Natural killer cell (primary cell): ENCODE measurements at regions not wholly inside any gene's neighbourhood (a gene's known extent, or its start where the extent isn't known, plus 50 kb on each side); places are given as distances from the start of the nearest gene placed in this dataset.
A peak's percentile ranks its signal among the peaks of the same experiment; 100 is the strongest.

Source experiments
- ATAC-seq, 3 donors: fragments of 150-1000 bp in 2 of 3; fragments of 200-7000 bp in 1 of 3; cut with Tn5 transposase; 1 replicate in 1 of 3; 2 replicates in 2 of 3; pipeline ENCODE4 v1.10.0; 2021; ENCODE audit warnings: mild to moderate bottlenecking in 2 of 3, moderate library complexity in 2 of 3
- DNase-seq, 2 donors: peaks; one replicate each; pipeline versions ENCODE4 v3.0.0 to v3.0.0-alpha.2; 2013 to 2021; ENCODE audit warnings: mixed read lengths in 1 of 2
- H3K27ac ChIP-seq: one replicate; pipeline ENCODE4 v1.5.1; 2013; ENCODE audit warnings: mild to moderate bottlenecking, low read length
- H3K27me3 ChIP-seq: one replicate; pipeline ENCODE4 v1.6.1; 2013; ENCODE audit warnings: low read length; ENCODE audit not compliant: control insufficient read depth, insufficient read depth
- H3K36me3 ChIP-seq: one replicate; pipeline ENCODE4 v1.6.1; 2013; ENCODE audit warnings: low read length; ENCODE audit not compliant: control insufficient read depth, insufficient read depth
- H3K4me1 ChIP-seq: one replicate; pipeline ENCODE4 v1.6.1; 2013; ENCODE audit warnings: low read length; ENCODE audit not compliant: control insufficient read depth, insufficient read depth
- H3K4me3 ChIP-seq: one replicate; pipeline ENCODE4 v1.5.1; 2013; ENCODE audit warnings: low read length
- H3K9me3 ChIP-seq: one replicate; pipeline ENCODE4 v1.6.1; 2013; ENCODE audit warnings: low read length; ENCODE audit not compliant: control insufficient read depth, insufficient read depth
- H3K27ac Mint-ChIP-seq, 2 donors: one replicate each; pipeline ENCODE4 v1.8.0; 2022; ENCODE audit warnings: mild to moderate bottlenecking in 2 of 2, mixed read lengths in 2 of 2, moderate library complexity in 1 of 2
- H3K27me3 Mint-ChIP-seq, 2 donors: one replicate each; pipeline ENCODE4 v1.8.0; 2022; ENCODE audit warnings: low read depth in 2 of 2, mixed read lengths in 2 of 2
- H3K36me3 Mint-ChIP-seq: one replicate; pipeline ENCODE4 v1.8.0; 2022; ENCODE audit warnings: mixed read lengths
- H3K4me1 Mint-ChIP-seq, 2 donors: one replicate each; pipeline ENCODE4 v1.8.0; 2022; ENCODE audit warnings: mixed read lengths in 2 of 2
- H3K4me3 Mint-ChIP-seq: one replicate; pipeline ENCODE4 v1.8.0; 2022; ENCODE audit warnings: mild to moderate bottlenecking, moderate library complexity, mixed read lengths
- H3K9me3 Mint-ChIP-seq, 2 donors: one replicate each; pipeline ENCODE4 v1.8.0; 2022; ENCODE audit warnings: mixed read lengths in 2 of 2
- WGBS: methylation state at CpG from one replicate; pipeline ENCODE4 v1.1.7; 2013; ENCODE audit warnings: missing lambda C conversion rate; ENCODE audit not compliant: insufficient coverage; 5-methylcytosine and 5-hydroxymethylcytosine counted together
- intact Hi-C: fragments of 100-400 bp; cut with micrococcal nuclease; formaldehyde crosslinking; loops from one replicate; pipeline ENCODE4 v1.14.2; 2022
- TF ChIP-seq, protein P1 (sequence below): fragments of 200-600 bp; IDR thresholded peaks from one replicate; pipeline ENCODE4 v1.8.0; 2022; ENCODE audit warnings: antibody characterized with exemption

DNA sequence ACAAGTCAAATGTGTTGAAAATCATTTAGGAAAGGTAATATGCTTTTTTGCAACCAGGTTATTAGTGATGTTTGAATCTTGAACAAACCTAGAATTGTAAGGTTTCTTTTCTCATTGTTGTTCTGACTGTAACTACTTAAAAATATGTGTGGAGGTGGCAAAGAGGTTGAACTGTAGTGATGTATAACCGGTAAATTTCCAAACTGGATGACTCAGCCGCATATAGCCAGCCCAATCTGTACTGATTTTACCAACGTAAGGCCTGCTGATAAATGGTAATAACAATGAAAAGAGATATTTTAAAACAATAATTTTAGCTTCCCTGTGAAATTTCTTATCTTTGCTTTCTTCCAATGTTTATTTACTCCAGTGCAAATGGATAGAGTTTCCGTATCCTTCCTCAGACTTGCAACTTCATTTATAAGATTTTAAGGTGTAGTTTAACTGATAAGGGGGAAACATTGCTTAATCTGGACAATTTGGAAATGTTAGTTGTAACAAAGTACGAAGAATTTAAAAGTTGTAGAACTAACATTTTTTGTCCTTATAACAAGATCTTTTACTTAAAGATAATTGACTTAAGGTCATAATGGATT is 1170.4 kb upstream of the ZEB2 start:
- intact Hi-C loops, result no loop called here

DNA sequence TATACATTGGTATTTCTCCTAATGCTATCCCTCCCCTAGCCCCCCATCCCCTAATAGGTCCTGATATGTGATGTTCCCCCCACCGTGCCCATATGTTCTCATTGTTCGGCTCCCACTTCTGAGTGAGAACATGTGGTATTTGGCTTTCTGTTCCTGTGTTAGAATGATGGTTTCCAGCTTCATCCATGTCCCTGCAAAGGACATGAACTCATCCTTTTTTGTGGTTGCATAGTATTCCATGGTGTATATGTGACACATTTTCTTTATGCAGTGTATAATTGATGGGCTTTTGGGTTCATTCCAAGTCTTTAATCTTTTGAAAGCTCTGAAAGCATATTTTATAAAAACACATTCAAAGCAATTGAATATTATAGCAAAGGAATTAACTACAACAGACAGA is 1169.4 kb upstream of the ZEB2 start:
- H3K4me1 Mint-ChIP-seq, result peaks cover 0 to 5% of the 10 kb centered on the region in 2 donors
- TF ChIP-seq, protein P1, sequence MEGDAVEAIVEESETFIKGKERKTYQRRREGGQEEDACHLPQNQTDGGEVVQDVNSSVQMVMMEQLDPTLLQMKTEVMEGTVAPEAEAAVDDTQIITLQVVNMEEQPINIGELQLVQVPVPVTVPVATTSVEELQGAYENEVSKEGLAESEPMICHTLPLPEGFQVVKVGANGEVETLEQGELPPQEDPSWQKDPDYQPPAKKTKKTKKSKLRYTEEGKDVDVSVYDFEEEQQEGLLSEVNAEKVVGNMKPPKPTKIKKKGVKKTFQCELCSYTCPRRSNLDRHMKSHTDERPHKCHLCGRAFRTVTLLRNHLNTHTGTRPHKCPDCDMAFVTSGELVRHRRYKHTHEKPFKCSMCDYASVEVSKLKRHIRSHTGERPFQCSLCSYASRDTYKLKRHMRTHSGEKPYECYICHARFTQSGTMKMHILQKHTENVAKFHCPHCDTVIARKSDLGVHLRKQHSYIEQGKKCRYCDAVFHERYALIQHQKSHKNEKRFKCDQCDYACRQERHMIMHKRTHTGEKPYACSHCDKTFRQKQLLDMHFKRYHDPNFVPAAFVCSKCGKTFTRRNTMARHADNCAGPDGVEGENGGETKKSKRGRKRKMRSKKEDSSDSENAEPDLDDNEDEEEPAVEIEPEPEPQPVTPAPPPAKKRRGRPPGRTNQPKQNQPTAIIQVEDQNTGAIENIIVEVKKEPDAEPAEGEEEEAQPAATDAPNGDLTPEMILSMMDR, result no peak
- no peak overlapping the region for H3K27ac ChIP-seq
- no peaks in the 10 kb centered on the region for H3K9me3 Mint-ChIP-seq
- H3K9me3 ChIP-seq, result no peaks in the 10 kb centered on the region
- no peaks in the 10 kb centered on the region for H3K27me3 ChIP-seq
- H3K36me3 ChIP-seq, result no peaks in the 10 kb centered on the region
- ATAC-seq (no peak), DNase-seq (no peak)
- intact Hi-C loops, result no loop called here
- no peak overlapping the region for H3K4me3 Mint-ChIP-seq
- 89% methylated on average over 2 of the region's 2 CpGs for WGBS
- no peaks in the 10 kb centered on the region for H3K36me3 Mint-ChIP-seq
- H3K4me3 ChIP-seq, result no peak overlapping the region
- no peaks in the 10 kb centered on the region for H3K4me1 ChIP-seq
- no peaks in the 10 kb centered on the region for H3K27me3 Mint-ChIP-seq
- no peak overlapping the region for H3K27ac Mint-ChIP-seq

More for the DNA sequence above, 1170.4 kb upstream of the ZEB2 start:
- ATAC-seq (no peak), DNase-seq (no peak)
- Histone ChIP-seq H3K36me3 (no peaks in the 10 kb centered on the region), H3K4me3 (no peak overlapping the region), H3K27me3 (no peaks in the 10 kb centered on the region), H3K27ac (no peak overlapping the region), H3K9me3 (no peaks in the 10 kb centered on the region), H3K4me1 (no peaks in the 10 kb centered on the region)
- no peak overlapping the region for H3K4me3 Mint-ChIP-seq
- H3K27me3 Mint-ChIP-seq, result no peaks in the 10 kb centered on the region
- H3K27ac Mint-ChIP-seq, result no peak overlapping the region
- H3K4me1 Mint-ChIP-seq, result peaks cover 0 to 5% of the 10 kb centered on the region in 2 donors
- 80% methylated on average over 3 of the region's 5 CpGs for whole genome bisulfite sequencing
- H3K9me3 Mint-ChIP-seq, result no peaks in the 10 kb centered on the region
- no peaks in the 10 kb centered on the region for H3K36me3 Mint-ChIP-seq
- TF ChIP-seq, protein P1, result no peak

DNA sequence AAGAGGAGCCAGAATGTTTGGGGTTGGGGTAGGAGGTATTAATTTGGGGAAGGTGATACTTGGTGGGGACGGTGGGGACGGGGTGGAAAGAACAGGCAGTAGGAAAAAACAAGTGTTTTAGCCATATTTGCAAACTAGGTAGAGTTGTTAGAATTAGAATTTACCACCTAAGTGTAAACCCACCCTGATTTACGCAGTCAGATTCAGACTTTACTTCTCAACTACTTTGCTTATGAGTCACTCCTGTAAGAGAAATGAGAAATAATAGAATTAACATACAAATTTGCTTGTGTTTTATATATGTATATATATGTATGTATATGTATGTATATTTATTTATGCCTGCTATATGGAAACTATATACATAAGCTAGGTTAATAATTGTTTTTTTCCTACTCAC is 1168.2 kb upstream of the ZEB2 start:
- Histone ChIP-seq H3K27ac (no peak overlapping the region), H3K4me1 (no peaks in the 10 kb centered on the region), H3K36me3 (no peaks in the 10 kb centered on the region), H3K9me3 (no peaks in the 10 kb centered on the region), H3K27me3 (no peaks in the 10 kb centered on the region), H3K4me3 (no peak overlapping the region)
- H3K36me3 Mint-ChIP-seq, result no peaks in the 10 kb centered on the region
- no peaks in the 10 kb centered on the region for H3K9me3 Mint-ChIP-seq
- TF ChIP-seq, protein P1, result no peak
- DNase-seq, result no peak
- intact Hi-C loops, result no loop called here
- H3K4me3 Mint-ChIP-seq, result no peak overlapping the region
- ATAC-seq, result no peak
- WGBS, result 90% methylated on average over 2 of the region's 3 CpGs
- H3K27ac Mint-ChIP-seq, result peak overlapping the region in 1 of 2 donors; percentile 35
- no peaks in the 10 kb centered on the region for H3K27me3 Mint-ChIP-seq
- H3K4me1 Mint-ChIP-seq, result peaks cover 0 to 5% of the 10 kb centered on the region in 2 donors

DNA sequence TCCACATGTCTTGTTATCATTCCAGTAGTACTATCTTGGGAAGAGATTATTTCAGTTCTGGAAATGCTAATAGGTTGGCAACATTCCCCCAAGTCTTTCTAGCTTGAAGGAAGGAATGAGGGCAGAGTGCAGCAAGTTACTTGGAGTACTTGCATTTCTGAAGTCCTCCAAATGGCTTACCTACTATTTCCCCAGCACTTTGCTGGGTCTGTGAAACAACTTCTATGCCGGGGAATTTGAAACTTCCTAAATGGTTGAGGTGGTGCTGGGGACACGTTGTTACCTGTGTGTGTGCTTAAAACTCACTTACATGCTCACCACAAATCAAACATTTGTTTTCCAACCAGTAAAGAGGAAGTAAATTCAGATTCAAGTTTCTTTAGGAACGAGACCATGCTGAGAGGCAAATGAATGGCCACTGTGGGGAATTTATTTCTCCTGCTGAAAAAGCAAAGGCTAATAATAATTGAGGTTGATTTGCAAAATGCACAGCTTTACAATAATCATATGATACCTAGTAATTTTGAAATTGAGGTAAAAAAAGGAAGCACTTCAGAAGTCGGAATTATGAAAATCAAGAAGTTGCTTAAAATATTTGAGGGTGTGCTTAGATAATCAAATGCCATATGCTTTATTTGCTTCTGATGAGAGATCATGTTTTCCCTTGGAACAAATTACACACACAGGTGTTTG is 1167.7 kb upstream of the ZEB2 start:
- no peak overlapping the region for H3K4me3 Mint-ChIP-seq
- H3K4me3 ChIP-seq, result no peak overlapping the region
- intact Hi-C loops, result no loop called here
- H3K27ac Mint-ChIP-seq, result peak overlapping the region in 1 of 2 donors; percentile 35
- no peak for DNase-seq
- no peak overlapping the region for H3K27ac ChIP-seq
- no peaks in the 10 kb centered on the region for H3K9me3 Mint-ChIP-seq
- no peak for ATAC-seq
- no peaks in the 10 kb centered on the region for H3K27me3 Mint-ChIP-seq
- no peaks in the 10 kb centered on the region for H3K27me3 ChIP-seq
- H3K4me1 Mint-ChIP-seq, result peaks cover 0 to 5% of the 10 kb centered on the region in 2 donors
- TF ChIP-seq, protein P1, result no peak
- 18% methylated on average over 2 of the region's 4 CpGs for WGBS
- H3K36me3 ChIP-seq, result no peaks in the 10 kb centered on the region
- H3K9me3 ChIP-seq, result no peaks in the 10 kb centered on the region
- H3K4me1 ChIP-seq, result no peaks in the 10 kb centered on the region
- H3K36me3 Mint-ChIP-seq, result no peaks in the 10 kb centered on the region
